Astrocyte (in vitro differentiated cells and primary cell): ENCODE measurements at regions not wholly inside any gene's neighbourhood (a gene's known extent, or its start where the extent isn't known, plus 50 kb on each side); places are given as distances from the start of the nearest gene placed in this dataset.

Source experiments
- DNase-seq: peaks from one replicate; pipeline ENCODE4 v3.0.0-alpha.2; 2010; ENCODE audit warnings: low read depth
- FAIRE-seq: peaks from 2 replicates; lab custom pipeline; 2011; peaks lifted over from hg19 to GRCh38; lab: Jason Lieb, UNC
- H2AFZ ChIP-seq: 2 replicates; pipeline ENCODE4 v1.6.0; 2012; ENCODE audit warnings: low read depth, low read length, inconsistent platforms
- H3K27ac ChIP-seq: 2 replicates; pipeline ENCODE4 v1.5.1; 2011; ENCODE audit warnings: low read depth, low read length, inconsistent platforms
- H3K27me3 ChIP-seq: 2 replicates; pipeline ENCODE4 v1.6.0; 2011; ENCODE audit warnings: low read length, inconsistent platforms; ENCODE audit not compliant: insufficient read depth
- H3K36me3 ChIP-seq: 2 replicates; pipeline ENCODE4 v1.5.1; 2011; ENCODE audit warnings: low read length, inconsistent platforms; ENCODE audit not compliant: insufficient read depth
- H3K4me1 ChIP-seq: 2 replicates; pipeline ENCODE4 v1.5.1; 2011; ENCODE audit warnings: low read length, inconsistent platforms; ENCODE audit not compliant: insufficient read depth
- H3K4me2 ChIP-seq: 2 replicates; pipeline ENCODE4 v1.6.0; 2012; ENCODE audit warnings: low read length, inconsistent platforms
- H3K4me3 ChIP-seq: 2 replicates; pipeline ENCODE4 v1.5.1; 2011; ENCODE audit warnings: low read depth, mild to moderate bottlenecking, low read length, inconsistent platforms; ENCODE audit not compliant: insufficient read depth
- H3K79me2 ChIP-seq: 2 replicates; pipeline ENCODE4 v1.6.0; 2012; ENCODE audit warnings: mild to moderate bottlenecking, low read length, inconsistent platforms; ENCODE audit not compliant: insufficient read depth
- H3K9ac ChIP-seq: 2 replicates; pipeline ENCODE4 v1.6.0; 2012; ENCODE audit warnings: mild to moderate bottlenecking, low read length, inconsistent platforms
- H3K9me3 ChIP-seq: 2 replicates; pipeline ENCODE4 v1.5.1; 2012; ENCODE audit warnings: low read depth, mild to moderate bottlenecking, low read length, inconsistent platforms; ENCODE audit not compliant: insufficient read depth
- H4K20me1 ChIP-seq: 2 replicates; pipeline ENCODE4 v1.6.0; 2012; ENCODE audit warnings: low read length, inconsistent platforms; ENCODE audit not compliant: insufficient read depth
- H3K27ac Mint-ChIP-seq: one replicate; pipeline ENCODE4 v1.8.0; 2021; ENCODE audit warnings: mild to moderate bottlenecking, mixed read lengths; ENCODE audit not compliant: unreplicated experiment
- H3K27me3 Mint-ChIP-seq: one replicate; pipeline ENCODE4 v1.8.0; 2021; ENCODE audit warnings: low read depth, mixed read lengths; ENCODE audit not compliant: unreplicated experiment
- H3K36me3 Mint-ChIP-seq: one replicate; pipeline ENCODE4 v1.8.0; 2021; ENCODE audit warnings: low read depth, mixed read lengths; ENCODE audit not compliant: unreplicated experiment
- H3K4me1 Mint-ChIP-seq: one replicate; pipeline ENCODE4 v1.8.0; 2021; ENCODE audit warnings: low read depth, mixed read lengths; ENCODE audit not compliant: unreplicated experiment
- H3K4me3 Mint-ChIP-seq: one replicate; pipeline ENCODE4 v1.8.0; 2021; ENCODE audit warnings: mild to moderate bottlenecking, moderate library complexity, mixed read lengths; ENCODE audit not compliant: unreplicated experiment
- H3K9me3 Mint-ChIP-seq: one replicate; pipeline ENCODE4 v1.8.0; 2021; ENCODE audit warnings: mild to moderate bottlenecking, mixed read lengths; ENCODE audit not compliant: unreplicated experiment
- EZH2 ChIP-seq: IDR thresholded peaks from 2 replicates; pipeline ENCODE4 v1.6.1; 2012; ENCODE audit warnings: mild to moderate bottlenecking, low read length, inconsistent platforms; ENCODE audit not compliant: insufficient read depth
- TF ChIP-seq, protein P1 (sequence below): IDR thresholded peaks from 2 replicates; pipeline ENCODE4 v1.5.1; 2011; ENCODE audit warnings: low read depth, mild to moderate bottlenecking, inconsistent platforms, low read length, moderate library complexity; ENCODE audit not compliant: insufficient read depth

DNA sequence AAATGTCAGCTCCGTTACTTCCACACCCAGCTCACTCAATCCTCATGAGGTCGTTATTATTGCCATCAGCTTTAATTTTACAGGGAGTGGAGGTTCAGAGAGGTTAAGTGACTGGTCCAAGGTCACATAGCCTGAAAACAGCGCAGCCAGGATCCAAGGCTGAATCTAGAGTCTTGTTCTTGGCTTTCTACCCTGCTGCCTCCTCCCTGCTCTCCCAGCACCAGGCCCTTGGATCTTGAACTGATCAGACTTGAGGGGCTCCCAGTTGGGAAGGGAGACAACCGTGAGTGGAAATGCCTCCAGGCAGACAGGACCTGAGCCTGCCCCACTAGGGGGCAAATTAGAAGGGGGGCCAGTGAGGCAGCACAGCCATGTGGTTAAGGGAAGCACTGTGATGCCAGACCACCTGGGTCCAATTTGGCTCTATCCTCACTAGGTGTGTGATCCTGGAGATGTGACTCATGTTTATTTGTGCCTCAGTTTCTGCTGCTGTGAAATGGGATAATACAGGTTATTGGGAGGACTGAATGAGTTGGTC is 135.6 kb upstream of the PTPN1 start:
- no peaks in the 10 kb centered on the region for H3K36me3 ChIP-seq
- H3K9ac ChIP-seq = no peak overlapping the region
- no peaks in the 10 kb centered on the region for H3K27me3 ChIP-seq
- no peak overlapping the region for H2AFZ ChIP-seq
- TF ChIP-seq EZH2 = no peak
- TF ChIP-seq, protein P1, sequence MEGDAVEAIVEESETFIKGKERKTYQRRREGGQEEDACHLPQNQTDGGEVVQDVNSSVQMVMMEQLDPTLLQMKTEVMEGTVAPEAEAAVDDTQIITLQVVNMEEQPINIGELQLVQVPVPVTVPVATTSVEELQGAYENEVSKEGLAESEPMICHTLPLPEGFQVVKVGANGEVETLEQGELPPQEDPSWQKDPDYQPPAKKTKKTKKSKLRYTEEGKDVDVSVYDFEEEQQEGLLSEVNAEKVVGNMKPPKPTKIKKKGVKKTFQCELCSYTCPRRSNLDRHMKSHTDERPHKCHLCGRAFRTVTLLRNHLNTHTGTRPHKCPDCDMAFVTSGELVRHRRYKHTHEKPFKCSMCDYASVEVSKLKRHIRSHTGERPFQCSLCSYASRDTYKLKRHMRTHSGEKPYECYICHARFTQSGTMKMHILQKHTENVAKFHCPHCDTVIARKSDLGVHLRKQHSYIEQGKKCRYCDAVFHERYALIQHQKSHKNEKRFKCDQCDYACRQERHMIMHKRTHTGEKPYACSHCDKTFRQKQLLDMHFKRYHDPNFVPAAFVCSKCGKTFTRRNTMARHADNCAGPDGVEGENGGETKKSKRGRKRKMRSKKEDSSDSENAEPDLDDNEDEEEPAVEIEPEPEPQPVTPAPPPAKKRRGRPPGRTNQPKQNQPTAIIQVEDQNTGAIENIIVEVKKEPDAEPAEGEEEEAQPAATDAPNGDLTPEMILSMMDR = no peak
- H3K4me1 Mint-ChIP-seq = peaks cover 3% of the 10 kb centered on the region
- H3K4me1 ChIP-seq = peaks cover 6% of the 10 kb centered on the region
- H3K27ac Mint-ChIP-seq = no peak overlapping the region
- no peaks in the 10 kb centered on the region for H3K79me2 ChIP-seq
- FAIRE-seq = no peak
- H4K20me1 ChIP-seq = no peaks in the 10 kb centered on the region
- no peak overlapping the region for H3K4me2 ChIP-seq
- H3K36me3 Mint-ChIP-seq = no peaks in the 10 kb centered on the region
- no peaks in the 10 kb centered on the region for H3K9me3 ChIP-seq
- no peak overlapping the region for H3K27ac ChIP-seq
- no peak overlapping the region for H3K4me3 Mint-ChIP-seq
- no peak for DNase-seq
- H3K27me3 Mint-ChIP-seq = peaks cover 32% of the 10 kb centered on the region
- H3K4me3 ChIP-seq = no peak overlapping the region
- peaks cover 2% of the 10 kb centered on the region for H3K9me3 Mint-ChIP-seq

DNA sequence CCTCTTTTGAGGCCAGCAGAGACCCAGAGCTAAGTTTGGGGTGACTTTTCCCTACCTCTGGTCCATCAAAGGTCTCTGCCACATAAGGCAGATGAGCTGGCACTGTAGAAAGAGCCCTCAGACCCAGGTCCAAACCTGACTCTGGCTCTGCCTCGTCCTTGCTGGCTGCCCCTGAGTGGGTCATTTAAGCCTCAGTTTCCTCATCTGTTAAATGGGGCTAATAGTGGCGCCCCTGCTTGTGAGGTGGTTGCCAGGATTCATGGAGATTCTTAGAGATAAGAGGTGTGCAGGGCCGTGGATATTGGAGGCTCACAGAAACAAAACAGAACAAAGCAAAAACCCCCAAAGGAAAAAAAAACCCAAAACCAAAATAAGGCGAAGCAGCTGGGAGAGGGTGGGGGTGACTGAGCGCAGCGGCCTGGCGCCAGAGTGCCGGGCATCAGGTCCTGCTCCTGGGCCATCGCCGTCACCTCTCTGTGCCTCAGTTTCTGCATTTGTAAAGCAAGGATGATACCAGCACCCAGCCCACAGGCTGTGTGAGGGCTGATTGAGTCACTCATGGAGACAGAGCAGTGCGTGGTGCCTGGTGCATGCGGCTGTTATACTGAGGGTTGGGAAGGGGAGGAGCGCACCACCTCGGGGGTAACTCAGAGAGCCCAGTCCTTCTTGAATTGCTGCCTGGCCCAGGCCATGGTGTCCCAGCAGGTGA is 133.8 kb upstream of the PTPN1 start:
- H3K79me2 ChIP-seq = no peaks in the 10 kb centered on the region
- no peaks in the 10 kb centered on the region for H3K9me3 ChIP-seq
- FAIRE-seq = no peak
- H3K27ac ChIP-seq = no peak overlapping the region
- H3K4me2 ChIP-seq = no peak overlapping the region
- Mint-ChIP-seq H3K4me3 (no peak overlapping the region), H3K27ac (no peak overlapping the region), H3K9me3 (peaks cover 2% of the 10 kb centered on the region), H3K36me3 (no peaks in the 10 kb centered on the region), H3K4me1 (peaks cover 3% of the 10 kb centered on the region), H3K27me3 (peaks cover 34% of the 10 kb centered on the region)
- H3K27me3 ChIP-seq = no peaks in the 10 kb centered on the region
- peaks cover 6% of the 10 kb centered on the region for H3K4me1 ChIP-seq
- no peak overlapping the region for H3K4me3 ChIP-seq
- no peaks in the 10 kb centered on the region for H4K20me1 ChIP-seq
- no peak overlapping the region for H2AFZ ChIP-seq
- no peaks in the 10 kb centered on the region for H3K36me3 ChIP-seq
- no peak for DNase-seq
- TF ChIP-seq, protein P1 = no peak
- TF ChIP-seq EZH2 = no peak
- no peak overlapping the region for H3K9ac ChIP-seq

DNA sequence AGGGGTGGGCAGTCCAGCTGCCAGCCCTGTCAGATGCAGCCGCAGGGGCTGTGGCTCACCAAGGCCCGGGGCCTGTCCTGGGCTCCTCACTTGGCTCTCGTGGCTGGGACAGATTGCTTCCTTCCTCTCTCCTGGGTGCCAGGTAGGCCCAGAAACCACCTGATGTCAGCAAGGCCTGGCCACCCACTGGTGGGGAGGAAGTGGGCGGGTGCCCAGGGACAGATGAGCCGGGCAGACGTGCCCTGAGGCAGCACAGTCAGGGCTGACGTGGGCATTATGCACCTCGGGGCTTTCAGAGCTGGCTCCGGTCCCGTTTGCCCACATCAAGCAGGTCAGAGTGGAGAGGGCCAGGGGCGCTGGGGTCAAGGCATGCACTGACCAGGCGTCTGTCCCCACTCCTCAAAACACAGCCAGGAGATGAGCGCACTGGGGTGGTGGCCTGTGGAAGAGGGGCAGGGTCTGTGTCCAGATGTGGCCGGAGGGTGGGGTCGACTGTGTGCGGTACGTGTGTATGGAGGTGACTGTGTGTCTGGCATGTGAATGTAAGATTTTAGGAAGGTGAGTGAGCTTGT is 133.2 kb upstream of the PTPN1 start:
- Histone ChIP-seq H3K4me1 (peaks cover 4% of the 10 kb centered on the region), H2AFZ (no peak overlapping the region), H3K9ac (no peak overlapping the region), H3K4me2 (no peak overlapping the region), H3K27me3 (no peaks in the 10 kb centered on the region), H3K79me2 (no peaks in the 10 kb centered on the region), H3K9me3 (no peaks in the 10 kb centered on the region), H3K36me3 (no peaks in the 10 kb centered on the region), H4K20me1 (no peaks in the 10 kb centered on the region), H3K27ac (no peak overlapping the region), H3K4me3 (no peak overlapping the region)
- FAIRE-seq (no peak), DNase-seq (no peak)
- Mint-ChIP-seq H3K4me1 (peaks cover 2% of the 10 kb centered on the region), H3K4me3 (no peak overlapping the region), H3K9me3 (peaks cover 2% of the 10 kb centered on the region), H3K27ac (no peak overlapping the region), H3K27me3 (peaks cover 35% of the 10 kb centered on the region), H3K36me3 (no peaks in the 10 kb centered on the region)
- TF ChIP-seq, protein P1 = no peak
- TF ChIP-seq EZH2 = no peak
